HL-60 (cell line): ENCODE measurements at regions not wholly inside any gene's neighbourhood (a gene's known extent, or its start where the extent isn't known, plus 50 kb on each side); places are given as distances from the start of the nearest gene placed in this dataset.

Source experiments
- CTCF ChIP-seq: IDR thresholded peaks from one replicate; pipeline ENCODE4 v1.5.1; 2011; ENCODE audit warnings: low read length, control low read depth, inconsistent platforms; ENCODE audit not compliant: insufficient read depth
- GABPA ChIP-seq: IDR thresholded peaks from 2 replicates; pipeline ENCODE4 v1.6.1; 2012; ENCODE audit warnings: low read depth
- POLR2AphosphoS5 ChIP-seq: IDR thresholded peaks from 2 replicates; pipeline ENCODE4 v1.6.1; 2012; ENCODE audit warnings: low read depth
- TF ChIP-seq, protein P1 (sequence below): IDR thresholded peaks from 2 replicates; pipeline ENCODE4 v1.6.1; 2012; ENCODE audit warnings: low read depth; ENCODE audit not compliant: insufficient replicate concordance

GRCh38 chr3:70771426-70772147 lies 459.1 kb upstream of the MDFIC2 start:
- TF ChIP-seq POLR2AphosphoS5 (no peak), CTCF (no peak), GABPA (no peak)
- TF ChIP-seq, protein P1, sequence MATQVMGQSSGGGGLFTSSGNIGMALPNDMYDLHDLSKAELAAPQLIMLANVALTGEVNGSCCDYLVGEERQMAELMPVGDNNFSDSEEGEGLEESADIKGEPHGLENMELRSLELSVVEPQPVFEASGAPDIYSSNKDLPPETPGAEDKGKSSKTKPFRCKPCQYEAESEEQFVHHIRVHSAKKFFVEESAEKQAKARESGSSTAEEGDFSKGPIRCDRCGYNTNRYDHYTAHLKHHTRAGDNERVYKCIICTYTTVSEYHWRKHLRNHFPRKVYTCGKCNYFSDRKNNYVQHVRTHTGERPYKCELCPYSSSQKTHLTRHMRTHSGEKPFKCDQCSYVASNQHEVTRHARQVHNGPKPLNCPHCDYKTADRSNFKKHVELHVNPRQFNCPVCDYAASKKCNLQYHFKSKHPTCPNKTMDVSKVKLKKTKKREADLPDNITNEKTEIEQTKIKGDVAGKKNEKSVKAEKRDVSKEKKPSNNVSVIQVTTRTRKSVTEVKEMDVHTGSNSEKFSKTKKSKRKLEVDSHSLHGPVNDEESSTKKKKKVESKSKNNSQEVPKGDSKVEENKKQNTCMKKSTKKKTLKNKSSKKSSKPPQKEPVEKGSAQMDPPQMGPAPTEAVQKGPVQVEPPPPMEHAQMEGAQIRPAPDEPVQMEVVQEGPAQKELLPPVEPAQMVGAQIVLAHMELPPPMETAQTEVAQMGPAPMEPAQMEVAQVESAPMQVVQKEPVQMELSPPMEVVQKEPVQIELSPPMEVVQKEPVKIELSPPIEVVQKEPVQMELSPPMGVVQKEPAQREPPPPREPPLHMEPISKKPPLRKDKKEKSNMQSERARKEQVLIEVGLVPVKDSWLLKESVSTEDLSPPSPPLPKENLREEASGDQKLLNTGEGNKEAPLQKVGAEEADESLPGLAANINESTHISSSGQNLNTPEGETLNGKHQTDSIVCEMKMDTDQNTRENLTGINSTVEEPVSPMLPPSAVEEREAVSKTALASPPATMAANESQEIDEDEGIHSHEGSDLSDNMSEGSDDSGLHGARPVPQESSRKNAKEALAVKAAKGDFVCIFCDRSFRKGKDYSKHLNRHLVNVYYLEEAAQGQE = no peak
